Hepatocyte (in vitro differentiated cells): ENCODE measurements at regions not wholly inside any gene's neighbourhood (a gene's known extent, or its start where the extent isn't known, plus 50 kb on each side); places are given as distances from the start of the nearest gene placed in this dataset.

Source experiments
- CTCF ChIP-seq: fragments of 200-600 bp; sonication (generic); IDR thresholded peaks from 2 replicates; pipeline ENCODE4 v1.5.1; 2016; ENCODE audit warnings: antibody characterized with exemption, mild to moderate bottlenecking; ENCODE audit not compliant: poor library complexity
- EZH2 ChIP-seq: fragments of 200-600 bp; sonication (generic); IDR thresholded peaks from 2 replicates; pipeline ENCODE4 v1.6.1; 2016; ENCODE audit warnings: antibody characterized with exemption, mild to moderate bottlenecking, borderline replicate concordance
- EZH2phosphoT487 ChIP-seq: fragments of 200-600 bp; sonication (generic); IDR thresholded peaks from one replicate; pipeline ENCODE4 v1.6.1; 2018; ENCODE audit warnings: antibody characterized with exemption, mild to moderate bottlenecking, low read depth, moderate library complexity; ENCODE audit not compliant: unreplicated experiment, severe bottlenecking

- TF ChIP-seq CTCF (no peak), EZH2phosphoT487 (no peak), EZH2 (no peak)
Observed at GRCh38 chr5:5685737-5686136, 263.3 kb downstream of the ICE1 start.
